ENCODE measurements at regions not wholly inside any gene's neighbourhood (a gene's known extent, or its start where the extent isn't known, plus 50 kb on each side); places are given as distances from the start of the nearest gene placed in this dataset.

- TF ChIP-seq CTCF (IDR thresholded peaks at IDR 0.05): no peak
- no peak for TF ChIP-seq EZH2 (IDR thresholded peaks at IDR 0.05; ENCODE audit: borderline replicate concordance, insufficient read depth, low read depth, low read length, poor library complexity, severe bottlenecking)
Observed at GRCh38 chr7:25930492-25931048, 221.4 kb upstream of the NFE2L3 start.
